Osteocyte (in vitro differentiated cells): ENCODE measurements at regions not wholly inside any gene's neighbourhood (a gene's known extent, or its start where the extent isn't known, plus 50 kb on each side); places are given as distances from the start of the nearest gene placed in this dataset.

Experiments
- DNase-seq: peaks from one replicate; pipeline ENCODE4 v3.0.0; 2021; ENCODE audit warnings: mixed read lengths; ENCODE audit not compliant: unreplicated experiment; ENCODE audit errors: extremely low spot score
- H3K27ac Mint-ChIP-seq: one replicate; pipeline ENCODE4 v1.8.0; 2021; ENCODE audit warnings: mild to moderate bottlenecking, mixed read lengths; ENCODE audit not compliant: unreplicated experiment
- H3K27me3 Mint-ChIP-seq: one replicate; pipeline ENCODE4 v1.8.0; 2021; ENCODE audit warnings: mixed read lengths; ENCODE audit not compliant: unreplicated experiment
- H3K36me3 Mint-ChIP-seq: one replicate; pipeline ENCODE4 v1.8.0; 2021; ENCODE audit warnings: mixed read lengths; ENCODE audit not compliant: unreplicated experiment
- H3K4me1 Mint-ChIP-seq: one replicate; pipeline ENCODE4 v1.8.0; 2021; ENCODE audit warnings: mixed read lengths; ENCODE audit not compliant: unreplicated experiment
- H3K4me3 Mint-ChIP-seq: one replicate; pipeline ENCODE4 v1.8.0; 2021; ENCODE audit warnings: mild to moderate bottlenecking, moderate library complexity, mixed read lengths; ENCODE audit not compliant: unreplicated experiment
- H3K9me3 Mint-ChIP-seq: one replicate; pipeline ENCODE4 v1.8.0; 2021; ENCODE audit warnings: mixed read lengths; ENCODE audit not compliant: unreplicated experiment
- CTCF ChIP-seq: fragments of 200-600 bp; sonication (generic); IDR thresholded peaks from 2 replicates; pipeline ENCODE4 v1.5.0; 2021; ENCODE audit warnings: antibody characterized with exemption, mild to moderate bottlenecking, moderate library complexity

GRCh38 chr13:47829690-47830089, 171.4 kb downstream of the SUCLA2 start:
- H3K27ac Mint-ChIP-seq: no peak overlapping the region
- H3K27me3 Mint-ChIP-seq: no peaks in the 10 kb centered on the region
- H3K4me1 Mint-ChIP-seq: no peaks in the 10 kb centered on the region
- no peak for TF ChIP-seq CTCF
- no peaks in the 10 kb centered on the region for H3K36me3 Mint-ChIP-seq
- H3K4me3 Mint-ChIP-seq: no peak overlapping the region
- no peak for DNase-seq
- peaks cover 15% of the 10 kb centered on the region for H3K9me3 Mint-ChIP-seq

- no peak for TF ChIP-seq CTCF
- H3K36me3 Mint-ChIP-seq: no peaks in the 10 kb centered on the region
- H3K4me1 Mint-ChIP-seq: no peaks in the 10 kb centered on the region
- no peak overlapping the region for H3K4me3 Mint-ChIP-seq
- no peak overlapping the region for H3K27ac Mint-ChIP-seq
- H3K9me3 Mint-ChIP-seq: peaks cover 15% of the 10 kb centered on the region
- H3K27me3 Mint-ChIP-seq: no peaks in the 10 kb centered on the region
- no peak for DNase-seq
Observed at GRCh38 chr13:47826471-47826870, 174.6 kb downstream of the SUCLA2 start.

- H3K4me1 Mint-ChIP-seq: no peaks in the 10 kb centered on the region
- no peaks in the 10 kb centered on the region for H3K27me3 Mint-ChIP-seq
- peaks cover 15% of the 10 kb centered on the region for H3K9me3 Mint-ChIP-seq
- TF ChIP-seq CTCF: no peak
- H3K27ac Mint-ChIP-seq: no peak overlapping the region
- H3K36me3 Mint-ChIP-seq: no peaks in the 10 kb centered on the region
- H3K4me3 Mint-ChIP-seq: no peak overlapping the region
- DNase-seq: no peak
Observed at GRCh38 chr13:47822036-47822435, 179.0 kb downstream of the SUCLA2 start.

- peaks cover 6% of the 10 kb centered on the region for H3K27me3 Mint-ChIP-seq
Observed at GRCh38 chr13:47816831-47817230, 184.2 kb downstream of the SUCLA2 start.

GRCh38 chr13:47813718-47814117, 187.4 kb downstream of the SUCLA2 start:
- peaks cover 6% of the 10 kb centered on the region for H3K27me3 Mint-ChIP-seq
- no peak for TF ChIP-seq CTCF
- H3K36me3 Mint-ChIP-seq: no peaks in the 10 kb centered on the region
- no peak overlapping the region for H3K27ac Mint-ChIP-seq
- no peak for DNase-seq
- H3K4me3 Mint-ChIP-seq: no peak overlapping the region
- H3K9me3 Mint-ChIP-seq: no peaks in the 10 kb centered on the region
- no peaks in the 10 kb centered on the region for H3K4me1 Mint-ChIP-seq

More at GRCh38 chr13:47816831-47817230, 184.2 kb downstream of the SUCLA2 start:
- H3K27ac Mint-ChIP-seq: no peak overlapping the region
- no peak overlapping the region for H3K4me3 Mint-ChIP-seq
- TF ChIP-seq CTCF: no peak
- no peaks in the 10 kb centered on the region for H3K36me3 Mint-ChIP-seq
- H3K4me1 Mint-ChIP-seq: no peaks in the 10 kb centered on the region
- no peak for DNase-seq
- no peaks in the 10 kb centered on the region for H3K9me3 Mint-ChIP-seq
